ENCODE measurements at regions not wholly inside any gene's neighbourhood (a gene's known extent, or its start where the extent isn't known, plus 50 kb on each side); places are given as distances from the start of the nearest gene placed in this dataset.

- H3K4me3 ChIP-seq (ENCODE audit: low read depth, low read length), result no peak overlapping the region
- TF ChIP-seq, protein P1, sequence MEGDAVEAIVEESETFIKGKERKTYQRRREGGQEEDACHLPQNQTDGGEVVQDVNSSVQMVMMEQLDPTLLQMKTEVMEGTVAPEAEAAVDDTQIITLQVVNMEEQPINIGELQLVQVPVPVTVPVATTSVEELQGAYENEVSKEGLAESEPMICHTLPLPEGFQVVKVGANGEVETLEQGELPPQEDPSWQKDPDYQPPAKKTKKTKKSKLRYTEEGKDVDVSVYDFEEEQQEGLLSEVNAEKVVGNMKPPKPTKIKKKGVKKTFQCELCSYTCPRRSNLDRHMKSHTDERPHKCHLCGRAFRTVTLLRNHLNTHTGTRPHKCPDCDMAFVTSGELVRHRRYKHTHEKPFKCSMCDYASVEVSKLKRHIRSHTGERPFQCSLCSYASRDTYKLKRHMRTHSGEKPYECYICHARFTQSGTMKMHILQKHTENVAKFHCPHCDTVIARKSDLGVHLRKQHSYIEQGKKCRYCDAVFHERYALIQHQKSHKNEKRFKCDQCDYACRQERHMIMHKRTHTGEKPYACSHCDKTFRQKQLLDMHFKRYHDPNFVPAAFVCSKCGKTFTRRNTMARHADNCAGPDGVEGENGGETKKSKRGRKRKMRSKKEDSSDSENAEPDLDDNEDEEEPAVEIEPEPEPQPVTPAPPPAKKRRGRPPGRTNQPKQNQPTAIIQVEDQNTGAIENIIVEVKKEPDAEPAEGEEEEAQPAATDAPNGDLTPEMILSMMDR (IDR thresholded peaks at IDR 0.05; ENCODE audit: low read depth, low read length), result no peak
- TF ChIP-seq, protein P2, sequence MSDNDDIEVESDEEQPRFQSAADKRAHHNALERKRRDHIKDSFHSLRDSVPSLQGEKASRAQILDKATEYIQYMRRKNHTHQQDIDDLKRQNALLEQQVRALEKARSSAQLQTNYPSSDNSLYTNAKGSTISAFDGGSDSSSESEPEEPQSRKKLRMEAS (IDR thresholded peaks at IDR 0.05; ENCODE audit: low read depth, low read length), result no peak
- no peak for TF ChIP-seq MYC (IDR thresholded peaks at IDR 0.05; ENCODE audit: low read depth, low read length)
- TF ChIP-seq POLR2A (IDR thresholded peaks at IDR 0.05; ENCODE audit: extremely low read depth, insufficient read length), result no peak
- no peak for DNase-seq (ENCODE audit: low read depth)
Measured at GRCh38 chr4:30670206-30670605, 50.0 kb upstream of the PCDH7 start.
